Gastrocnemius medialis (tissue), 4 donors: ENCODE measurements at regions not wholly inside any gene's neighbourhood (a gene's known extent, or its start where the extent isn't known, plus 50 kb on each side); places are given as distances from the start of the nearest gene placed in this dataset.

ENCODE experiments used
- POLR2A ChIP-seq, 2 donors: fragments of 450-650 bp; IDR thresholded peaks; one replicate each; pipeline ENCODE4 v1.6.1; 2017; ENCODE audit warnings: antibody characterized with exemption in 2 of 2, mild to moderate bottlenecking in 2 of 2, moderate library complexity in 2 of 2
- TF ChIP-seq, protein P1 (sequence below), 5 experiments: fragments of 450-650 bp in 3 of 5; fragments of 200-600 bp in 2 of 5; sonication (generic) in 2 of 5; IDR thresholded peaks in 4 of 5; conservative IDR thresholded peaks in 1 of 5; 1 replicate in 4 of 5; 2 replicates in 1 of 5; pipeline ENCODE4 v1.5.1; 2016 to 2019; ENCODE audit warnings: antibody characterized with exemption in 5 of 5, mild to moderate bottlenecking in 3 of 5, moderate library complexity in 3 of 5

GRCh38 chrX:25275159-25275558 lies 259.4 kb upstream of the ARX start:
- TF ChIP-seq, protein P1, sequence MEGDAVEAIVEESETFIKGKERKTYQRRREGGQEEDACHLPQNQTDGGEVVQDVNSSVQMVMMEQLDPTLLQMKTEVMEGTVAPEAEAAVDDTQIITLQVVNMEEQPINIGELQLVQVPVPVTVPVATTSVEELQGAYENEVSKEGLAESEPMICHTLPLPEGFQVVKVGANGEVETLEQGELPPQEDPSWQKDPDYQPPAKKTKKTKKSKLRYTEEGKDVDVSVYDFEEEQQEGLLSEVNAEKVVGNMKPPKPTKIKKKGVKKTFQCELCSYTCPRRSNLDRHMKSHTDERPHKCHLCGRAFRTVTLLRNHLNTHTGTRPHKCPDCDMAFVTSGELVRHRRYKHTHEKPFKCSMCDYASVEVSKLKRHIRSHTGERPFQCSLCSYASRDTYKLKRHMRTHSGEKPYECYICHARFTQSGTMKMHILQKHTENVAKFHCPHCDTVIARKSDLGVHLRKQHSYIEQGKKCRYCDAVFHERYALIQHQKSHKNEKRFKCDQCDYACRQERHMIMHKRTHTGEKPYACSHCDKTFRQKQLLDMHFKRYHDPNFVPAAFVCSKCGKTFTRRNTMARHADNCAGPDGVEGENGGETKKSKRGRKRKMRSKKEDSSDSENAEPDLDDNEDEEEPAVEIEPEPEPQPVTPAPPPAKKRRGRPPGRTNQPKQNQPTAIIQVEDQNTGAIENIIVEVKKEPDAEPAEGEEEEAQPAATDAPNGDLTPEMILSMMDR (IDR thresholded peaks at IDR 0.05 in 4 of 5, conservative IDR thresholded peaks at IDR 0.05 in 1 of 5), result peak in 4 of 5 experiments; percentile 16 to 25 (median 20)
- no peak for TF ChIP-seq POLR2A (IDR thresholded peaks at IDR 0.05)
